GM19328 (cell line): ENCODE measurements at regions not wholly inside any gene's neighbourhood (a gene's known extent, or its start where the extent isn't known, plus 50 kb on each side); places are given as distances from the start of the nearest gene placed in this dataset.

Source experiments
- ATAC-seq: cut with Tn5 transposase; IDR thresholded peaks from one replicate; pipeline ENCODE4 v1.9.1; 2021; ENCODE audit warnings: mild to moderate bottlenecking, moderate library complexity; ENCODE audit not compliant: unreplicated experiment

- no peak for ATAC-seq
These were observed 84.1 kb upstream of the SPRED1 start for GRCh38 chr15:38168467-38169070.

GRCh38 chr15:38171973-38172372 is 80.7 kb upstream of the SPRED1 start:
- no peak for ATAC-seq

- ATAC-seq: no peak
These were observed 77.9 kb upstream of the SPRED1 start for GRCh38 chr15:38174691-38175090.

- peak; percentile 64 for ATAC-seq
These were observed 76.5 kb upstream of the SPRED1 start for GRCh38 chr15:38176155-38176554.

GRCh38 chr15:38176691-38177090 is 75.9 kb upstream of the SPRED1 start:
- ATAC-seq: no peak

GRCh38 chr15:38182900-38183299 is 69.7 kb upstream of the SPRED1 start:
- no peak for ATAC-seq

GRCh38 chr15:38186507-38186906 is 66.1 kb upstream of the SPRED1 start:
- no peak for ATAC-seq

GRCh38 chr15:38187630-38188313 is 64.9 kb upstream of the SPRED1 start:
- ATAC-seq: no peak

GRCh38 chr15:38189671-38190295 is 62.9 kb upstream of the SPRED1 start:
- no peak for ATAC-seq

- no peak for ATAC-seq
These were observed 62.1 kb upstream of the SPRED1 start for GRCh38 chr15:38190501-38190900.

GRCh38 chr15:38192496-38192895 is 60.1 kb upstream of the SPRED1 start:
- ATAC-seq: no peak

- no peak for ATAC-seq
These were observed 59.1 kb upstream of the SPRED1 start for GRCh38 chr15:38193496-38193895.

GRCh38 chr15:38195191-38195901 is 57.3 kb upstream of the SPRED1 start:
- no peak for ATAC-seq

- ATAC-seq: no peak
These were observed 56.6 kb upstream of the SPRED1 start for GRCh38 chr15:38196076-38196475.

- no peak for ATAC-seq
These were observed 55.1 kb upstream of the SPRED1 start for GRCh38 chr15:38197553-38197952.

- ATAC-seq: no peak
These were observed 50.9 kb upstream of the SPRED1 start for GRCh38 chr15:38201714-38202113.

- ATAC-seq: no peak
These were observed 50.3 kb upstream of the SPRED1 start for GRCh38 chr15:38202361-38202760.
